GM18870 (cell line): ENCODE measurements at regions not wholly inside any gene's neighbourhood (a gene's known extent, or its start where the extent isn't known, plus 50 kb on each side); places are given as distances from the start of the nearest gene placed in this dataset.
"Not testable (repeated sequence)": the region's sequence is repeated elsewhere in the genome, so short reads cannot be mapped to it uniquely, and the experiment has no call there.

ENCODE experiments used
- ATAC-seq: cut with Tn5 transposase; IDR thresholded peaks from one replicate; pipeline ENCODE4 v1.9.1; 2021; ENCODE audit warnings: moderate library complexity; ENCODE audit not compliant: unreplicated experiment

- no peak for ATAC-seq
Observed at GRCh38 chr6:18527836-18528743, 140.9 kb downstream of the RNF144B start.

GRCh38 chr6:18530201-18530600 lies 143.1 kb downstream of the RNF144B start:
- ATAC-seq, result no peak

- ATAC-seq, result no peak
Observed at GRCh38 chr6:18532139-18532538, 145.0 kb downstream of the RNF144B start.

GRCh38 chr6:18533793-18534192 lies 146.6 kb downstream of the RNF144B start:
- no peak for ATAC-seq

- no peak for ATAC-seq
Observed at GRCh38 chr6:18536591-18537055, 149.5 kb downstream of the RNF144B start.

- no peak for ATAC-seq
Observed at GRCh38 chr6:18538315-18538714, 151.2 kb downstream of the RNF144B start.

GRCh38 chr6:18543051-18543450 lies 155.9 kb downstream of the RNF144B start:
- no peak for ATAC-seq

GRCh38 chr6:18545142-18545541 lies 158.0 kb downstream of the RNF144B start:
- not testable (repeated sequence) for ATAC-seq

GRCh38 chr6:18545726-18546125 lies 158.6 kb downstream of the RNF144B start:
- ATAC-seq, result no peak

- ATAC-seq, result no peak
Observed at GRCh38 chr6:18550119-18550518, 163.0 kb downstream of the RNF144B start.

GRCh38 chr6:18551228-18551627 lies 164.1 kb downstream of the RNF144B start:
- no peak for ATAC-seq

- ATAC-seq, result no peak
Observed at GRCh38 chr6:18555750-18556149, 168.6 kb downstream of the RNF144B start.

GRCh38 chr6:18561037-18561750 lies 174.0 kb downstream of the RNF144B start:
- no peak for ATAC-seq

- no peak for ATAC-seq
Observed at GRCh38 chr6:18562726-18563125, 175.6 kb downstream of the RNF144B start.

- ATAC-seq, result no peak
Observed at GRCh38 chr6:18564775-18565174, 177.6 kb downstream of the RNF144B start.

GRCh38 chr6:18565231-18565630 lies 178.1 kb downstream of the RNF144B start:
- no peak for ATAC-seq

GRCh38 chr6:18567380-18567779 lies 180.2 kb downstream of the RNF144B start:
- no peak for ATAC-seq

GRCh38 chr6:18577491-18577890 lies 190.3 kb downstream of the RNF144B start:
- no peak for ATAC-seq

- no peak for ATAC-seq
Observed at GRCh38 chr6:18579166-18579565, 192.0 kb downstream of the RNF144B start.

- ATAC-seq, result no peak
Observed at GRCh38 chr6:18579869-18580268, 192.7 kb downstream of the RNF144B start.

GRCh38 chr6:18584372-18584771 lies 197.2 kb downstream of the RNF144B start:
- ATAC-seq, result no peak

GRCh38 chr6:18585032-18585573 lies 198.0 kb downstream of the RNF144B start:
- ATAC-seq, result no peak
